Kidney epithelial cell (primary cell): ENCODE measurements at regions not wholly inside any gene's neighbourhood (a gene's known extent, or its start where the extent isn't known, plus 50 kb on each side); places are given as distances from the start of the nearest gene placed in this dataset.

Source experiments
- DNase-seq: peaks from one replicate; pipeline ENCODE4 v3.0.0-alpha.2; 2010; ENCODE audit warnings: low read depth
- H3K27me3 ChIP-seq: 2 replicates; pipeline ENCODE4 v1.6.0; 2011; ENCODE audit warnings: low read length; ENCODE audit not compliant: control insufficient read depth, insufficient read depth
- H3K36me3 ChIP-seq: 2 replicates; pipeline ENCODE4 v1.5.1; 2011; ENCODE audit warnings: low read length; ENCODE audit not compliant: control insufficient read depth, insufficient read depth
- H3K4me3 ChIP-seq: 2 replicates; pipeline ENCODE4 v1.5.1; 2011; ENCODE audit warnings: low read depth, mild to moderate bottlenecking, control low read depth, low read length
- TF ChIP-seq, protein P1 (sequence below): IDR thresholded peaks from 2 replicates; pipeline ENCODE4 v1.5.1; 2011; ENCODE audit warnings: mild to moderate bottlenecking, moderate library complexity, low read length, control low read depth, inconsistent platforms; ENCODE audit not compliant: insufficient read depth, poor library complexity, severe bottlenecking

DNA sequence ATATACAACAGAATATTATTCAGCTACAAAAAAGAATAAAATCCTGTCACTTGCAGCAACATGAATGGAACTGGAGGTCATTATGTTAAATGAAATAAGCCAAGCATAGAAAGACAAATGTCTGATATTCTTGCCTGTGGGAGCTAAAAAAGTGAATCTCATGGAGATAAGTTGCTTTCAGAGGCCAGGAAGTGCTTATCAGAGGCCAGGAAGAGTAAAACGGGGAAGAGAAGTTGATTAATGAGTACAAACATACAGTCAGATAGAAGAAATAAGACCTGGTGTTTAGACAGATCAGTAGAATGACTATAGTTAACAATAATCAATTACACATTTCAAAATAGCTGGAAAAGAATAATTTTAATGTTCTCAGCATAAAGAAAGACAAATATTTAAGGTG lies 54.4 kb upstream of the CPHXL start:
- TF ChIP-seq, protein P1, sequence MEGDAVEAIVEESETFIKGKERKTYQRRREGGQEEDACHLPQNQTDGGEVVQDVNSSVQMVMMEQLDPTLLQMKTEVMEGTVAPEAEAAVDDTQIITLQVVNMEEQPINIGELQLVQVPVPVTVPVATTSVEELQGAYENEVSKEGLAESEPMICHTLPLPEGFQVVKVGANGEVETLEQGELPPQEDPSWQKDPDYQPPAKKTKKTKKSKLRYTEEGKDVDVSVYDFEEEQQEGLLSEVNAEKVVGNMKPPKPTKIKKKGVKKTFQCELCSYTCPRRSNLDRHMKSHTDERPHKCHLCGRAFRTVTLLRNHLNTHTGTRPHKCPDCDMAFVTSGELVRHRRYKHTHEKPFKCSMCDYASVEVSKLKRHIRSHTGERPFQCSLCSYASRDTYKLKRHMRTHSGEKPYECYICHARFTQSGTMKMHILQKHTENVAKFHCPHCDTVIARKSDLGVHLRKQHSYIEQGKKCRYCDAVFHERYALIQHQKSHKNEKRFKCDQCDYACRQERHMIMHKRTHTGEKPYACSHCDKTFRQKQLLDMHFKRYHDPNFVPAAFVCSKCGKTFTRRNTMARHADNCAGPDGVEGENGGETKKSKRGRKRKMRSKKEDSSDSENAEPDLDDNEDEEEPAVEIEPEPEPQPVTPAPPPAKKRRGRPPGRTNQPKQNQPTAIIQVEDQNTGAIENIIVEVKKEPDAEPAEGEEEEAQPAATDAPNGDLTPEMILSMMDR: no peak
- Histone ChIP-seq H3K27me3 (no peaks in the 10 kb centered on the region), H3K36me3 (no peaks in the 10 kb centered on the region), H3K4me3 (no peak overlapping the region)
- no peak for DNase-seq

- no peaks in the 10 kb centered on the region for H3K36me3 ChIP-seq
- no peaks in the 10 kb centered on the region for H3K27me3 ChIP-seq
- TF ChIP-seq, protein P1: no peak
- DNase-seq: no peak
- H3K4me3 ChIP-seq: no peak overlapping the region
These were observed 55.5 kb upstream of the CPHXL start for GRCh38 chr16:75781683-75782343.

GRCh38 chr16:75787440-75787839 lies 61.1 kb upstream of the CPHXL start:
- H3K36me3 ChIP-seq: no peaks in the 10 kb centered on the region
- no peak for DNase-seq
- no peak overlapping the region for H3K4me3 ChIP-seq
- H3K27me3 ChIP-seq: no peaks in the 10 kb centered on the region
- TF ChIP-seq, protein P1: no peak

- TF ChIP-seq, protein P1: peak; percentile 71
- DNase-seq: peak; percentile 1
These were observed 62.9 kb upstream of the CPHXL start for GRCh38 chr16:75789237-75789636.

GRCh38 chr16:75792771-75793492 lies 66.6 kb upstream of the CPHXL start:
- H3K4me3 ChIP-seq: no peak overlapping the region
- DNase-seq: no peak

More at GRCh38 chr16:75789237-75789636, 62.9 kb upstream of the CPHXL start:
- Histone ChIP-seq H3K27me3 (no peaks in the 10 kb centered on the region), H3K4me3 (no peak overlapping the region), H3K36me3 (no peaks in the 10 kb centered on the region)

More at GRCh38 chr16:75792771-75793492, 66.6 kb upstream of the CPHXL start:
- Histone ChIP-seq H3K36me3 (no peaks in the 10 kb centered on the region), H3K27me3 (no peaks in the 10 kb centered on the region)
- TF ChIP-seq, protein P1: no peak
